ENCODE measurements at regions not wholly inside any gene's neighbourhood (a gene's known extent, or its start where the extent isn't known, plus 50 kb on each side); places are given as distances from the start of the nearest gene placed in this dataset.

- no peak overlapping the region for H3K4me3 Mint-ChIP-seq
- no peak for TF ChIP-seq CTCF (conservative IDR thresholded peaks at IDR 0.05)
Measured at GRCh38 chr6:156111913-156112312, 656.3 kb upstream of the NOX3 start.

GRCh38 chr6:156110249-156110648 is 654.6 kb upstream of the NOX3 start:
- no peak for DNase-seq (ENCODE audit: low read depth, low spot score)
- Mint-ChIP-seq H3K36me3 (ENCODE audit: low read depth) (no peaks in the 10 kb centered on the region), H3K27me3 (ENCODE audit: low read depth) (no peaks in the 10 kb centered on the region), H3K4me1 (peaks cover 21% of the 10 kb centered on the region), H3K27ac (ENCODE audit: unreplicated experiment) (no peak overlapping the region), H3K9me3 (no peaks in the 10 kb centered on the region), H3K4me3 (no peak overlapping the region)
- no peak for TF ChIP-seq CTCF (conservative IDR thresholded peaks at IDR 0.05)

More at GRCh38 chr6:156111913-156112312, 656.3 kb upstream of the NOX3 start:
- Mint-ChIP-seq H3K9me3 (no peaks in the 10 kb centered on the region), H3K27ac (ENCODE audit: unreplicated experiment) (no peak overlapping the region), H3K27me3 (ENCODE audit: low read depth) (no peaks in the 10 kb centered on the region), H3K4me1 (peaks cover 19% of the 10 kb centered on the region), H3K36me3 (ENCODE audit: low read depth) (no peaks in the 10 kb centered on the region)
- no peak for DNase-seq (ENCODE audit: low read depth, low spot score)

GRCh38 chr6:156109713-156110112 is 654.1 kb upstream of the NOX3 start:
- Mint-ChIP-seq H3K36me3 (ENCODE audit: low read depth) (no peaks in the 10 kb centered on the region), H3K27me3 (ENCODE audit: low read depth) (no peaks in the 10 kb centered on the region), H3K4me3 (no peak overlapping the region), H3K9me3 (no peaks in the 10 kb centered on the region), H3K4me1 (peaks cover 21% of the 10 kb centered on the region), H3K27ac (ENCODE audit: unreplicated experiment) (no peak overlapping the region)
- no peak for DNase-seq (ENCODE audit: low read depth, low spot score)
- TF ChIP-seq CTCF (conservative IDR thresholded peaks at IDR 0.05) = no peak

GRCh38 chr6:156107624-156108101 is 652.0 kb upstream of the NOX3 start:
- Mint-ChIP-seq H3K4me1 (peaks cover 21% of the 10 kb centered on the region), H3K27me3 (ENCODE audit: low read depth) (no peaks in the 10 kb centered on the region), H3K9me3 (no peaks in the 10 kb centered on the region), H3K4me3 (no peak overlapping the region), H3K27ac (ENCODE audit: unreplicated experiment) (peak overlapping the region; percentile 3), H3K36me3 (ENCODE audit: low read depth) (no peaks in the 10 kb centered on the region)
- TF ChIP-seq CTCF (conservative IDR thresholded peaks at IDR 0.05) = no peak
- DNase-seq (ENCODE audit: low read depth, low spot score) = no peak

- TF ChIP-seq CTCF (conservative IDR thresholded peaks at IDR 0.05) = peak; percentile 30
- H3K27ac Mint-ChIP-seq (ENCODE audit: unreplicated experiment) = no peak overlapping the region
- peaks cover 3% of the 10 kb centered on the region for H3K9me3 Mint-ChIP-seq
- no peaks in the 10 kb centered on the region for H3K27me3 Mint-ChIP-seq (ENCODE audit: low read depth)
- peaks cover 4% of the 10 kb centered on the region for H3K4me1 Mint-ChIP-seq
- DNase-seq (ENCODE audit: low read depth, low spot score) = no peak
- no peaks in the 10 kb centered on the region for H3K36me3 Mint-ChIP-seq (ENCODE audit: low read depth)
- no peak overlapping the region for H3K4me3 Mint-ChIP-seq
Measured at GRCh38 chr6:156102129-156102528, 646.5 kb upstream of the NOX3 start.

- H3K9me3 Mint-ChIP-seq = peaks cover 3% of the 10 kb centered on the region
- H3K4me1 Mint-ChIP-seq = no peaks in the 10 kb centered on the region
- H3K27me3 Mint-ChIP-seq (ENCODE audit: low read depth) = no peaks in the 10 kb centered on the region
- H3K4me3 Mint-ChIP-seq = no peak overlapping the region
- DNase-seq (ENCODE audit: low read depth, low spot score) = no peak
- no peak for TF ChIP-seq CTCF (conservative IDR thresholded peaks at IDR 0.05)
- H3K27ac Mint-ChIP-seq (ENCODE audit: unreplicated experiment) = no peak overlapping the region
- H3K36me3 Mint-ChIP-seq (ENCODE audit: low read depth) = no peaks in the 10 kb centered on the region
Measured at GRCh38 chr6:156098839-156099238, 643.2 kb upstream of the NOX3 start.
